HG02759 (cell line): ENCODE measurements at regions not wholly inside any gene's neighbourhood (a gene's known extent, or its start where the extent isn't known, plus 50 kb on each side); places are given as distances from the start of the nearest gene placed in this dataset.

Source experiments
- ATAC-seq: cut with Tn5 transposase; IDR thresholded peaks from one replicate; pipeline ENCODE4 v1.9.1; 2021; ENCODE audit warnings: mild to moderate bottlenecking, moderate library complexity; ENCODE audit not compliant: unreplicated experiment

DNA sequence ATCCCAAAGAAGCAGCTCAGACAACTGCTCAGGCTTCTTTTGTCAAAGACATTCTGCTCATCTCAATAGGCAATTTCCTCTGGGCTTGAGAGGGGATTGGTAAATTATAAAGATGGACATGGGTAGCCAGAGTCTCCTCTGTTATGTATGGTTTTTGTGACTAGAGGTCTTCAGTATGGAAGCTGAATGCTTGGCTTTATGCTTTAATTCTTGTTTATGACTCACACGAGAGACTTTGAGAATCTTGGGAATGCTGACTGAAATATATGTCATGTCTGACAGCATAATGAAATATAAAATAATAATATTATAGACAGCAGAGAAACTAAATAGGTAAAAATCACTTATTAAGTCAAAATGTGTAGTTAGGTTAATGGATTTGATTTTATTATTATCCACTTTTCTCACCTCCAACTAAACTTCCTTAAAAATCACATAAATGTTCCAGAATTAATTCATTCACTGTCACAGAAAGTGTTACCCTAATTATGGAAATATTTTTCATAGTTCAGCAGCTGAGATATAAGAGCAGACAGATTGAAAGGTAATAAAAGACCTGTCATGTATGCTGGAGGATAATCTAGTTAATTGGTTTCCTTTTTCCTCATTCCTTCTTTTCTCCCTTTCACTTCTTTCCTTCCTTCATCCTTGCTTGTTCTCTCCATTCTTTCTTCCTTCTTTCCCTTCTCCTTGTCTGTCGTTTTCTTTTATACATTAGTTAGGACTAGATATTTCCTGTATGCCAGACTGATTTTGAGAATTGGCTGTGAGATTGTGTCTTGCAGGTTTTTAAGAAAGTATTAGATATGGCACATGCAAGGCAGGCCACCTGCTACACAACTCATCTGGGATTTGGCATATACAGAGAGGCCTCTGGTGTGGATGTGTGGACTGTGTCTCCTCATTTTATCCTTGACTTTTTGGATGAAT is 1866.1 kb upstream of the NUDT12 start:
- ATAC-seq: no peak

DNA sequence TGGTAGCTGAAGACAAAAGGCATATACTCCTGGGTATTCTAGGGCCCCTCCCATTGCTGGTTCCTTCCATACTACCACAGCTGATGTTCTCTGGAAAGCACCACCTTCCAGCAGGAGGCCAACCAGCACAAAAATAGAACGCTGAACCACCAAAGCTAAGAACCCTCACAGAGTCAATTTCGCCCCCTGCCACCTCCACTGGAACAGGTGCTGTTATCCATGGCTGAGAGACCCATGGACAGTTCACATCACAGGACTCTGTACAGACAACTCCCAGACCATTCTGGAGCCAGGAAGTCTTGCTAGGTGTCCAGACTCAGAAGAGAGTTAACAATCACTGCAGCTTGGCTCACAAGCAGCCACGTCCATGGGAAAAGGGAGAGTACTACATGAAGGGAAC is 1851.5 kb upstream of the NUDT12 start:
- no peak for ATAC-seq

DNA sequence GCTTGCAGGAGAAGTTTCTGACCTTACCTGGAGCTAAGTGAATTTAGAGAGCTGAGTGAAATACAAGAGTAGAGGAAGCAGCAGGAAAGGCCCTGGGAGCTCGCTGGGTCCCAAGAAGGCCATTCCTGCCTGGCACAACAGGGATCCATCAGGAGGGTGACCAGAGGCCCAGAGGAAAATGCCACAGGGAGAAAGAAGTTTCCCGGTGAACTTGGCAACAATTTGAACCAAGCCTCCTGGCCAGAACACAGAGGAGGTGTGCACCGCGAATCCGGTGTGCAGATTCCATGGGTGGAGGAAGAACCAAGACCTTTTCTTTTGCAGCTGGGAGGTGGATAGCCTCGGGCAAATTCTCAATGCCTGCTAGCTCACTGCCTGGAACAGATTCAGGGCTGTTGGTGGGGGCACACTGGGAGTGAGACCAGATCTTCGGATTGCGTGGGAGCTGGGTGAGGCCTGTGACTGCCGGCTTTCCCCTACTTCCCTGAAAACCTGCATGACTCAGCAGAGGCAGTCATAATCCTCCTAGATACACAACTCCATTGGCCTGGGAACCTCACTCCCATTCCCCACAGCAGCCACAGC is 1850.9 kb upstream of the NUDT12 start:
- ATAC-seq: no peak

DNA sequence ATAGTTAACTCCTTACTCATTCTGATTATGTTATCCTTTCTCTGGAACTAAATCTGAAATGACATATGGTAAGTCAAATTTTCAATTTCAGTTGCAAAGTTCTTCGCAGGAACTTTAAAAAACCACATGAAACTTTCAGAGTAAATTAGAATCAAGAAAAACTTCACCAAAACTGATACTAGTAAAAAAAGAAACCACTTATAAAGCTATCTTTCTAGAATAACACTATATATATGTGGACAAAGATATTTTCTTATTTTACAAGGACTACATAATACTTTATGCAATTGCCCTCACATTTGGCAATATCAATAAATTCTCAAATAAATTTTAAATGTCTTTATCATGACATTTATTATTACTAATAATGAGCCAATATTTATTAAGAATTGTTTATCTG is 1847.1 kb upstream of the NUDT12 start:
- no peak for ATAC-seq

DNA sequence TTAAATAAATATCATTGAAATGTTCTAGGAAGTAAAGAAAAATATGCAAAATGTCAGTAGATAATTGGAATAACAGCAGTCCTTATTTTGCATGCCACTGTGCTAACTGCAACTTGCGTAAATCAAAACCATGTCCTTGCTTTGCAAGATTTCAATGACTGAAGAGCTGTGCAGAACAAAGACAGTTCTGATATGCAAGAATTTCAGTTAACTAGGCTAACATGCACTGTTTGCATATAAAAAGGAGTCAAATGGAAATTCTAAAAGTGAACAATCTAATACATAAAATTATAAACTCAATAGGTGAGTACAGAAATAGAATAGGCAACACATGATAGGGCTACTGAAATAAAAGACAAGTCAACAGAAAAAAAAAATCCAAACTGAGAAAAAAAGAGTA is 1844.6 kb upstream of the NUDT12 start:
- ATAC-seq: no peak

DNA sequence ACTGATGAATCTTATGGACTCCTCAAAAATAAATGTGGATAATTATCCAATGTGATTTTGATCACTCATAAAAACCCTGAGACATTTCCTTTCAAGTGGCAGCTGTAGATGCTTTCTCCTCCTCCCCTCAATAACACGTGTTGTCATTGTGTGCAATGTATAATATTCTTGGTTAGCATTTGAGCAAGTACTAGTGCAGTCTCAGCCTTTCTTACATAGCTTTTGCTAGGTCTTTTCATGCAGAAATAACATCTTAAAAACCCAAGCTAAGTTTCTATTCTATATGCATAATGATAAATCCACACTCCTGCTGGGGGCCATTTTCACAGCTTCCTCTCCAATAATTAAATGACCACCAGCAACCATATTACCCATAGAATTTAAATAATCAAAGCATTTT is 1835.2 kb upstream of the NUDT12 start:
- no peak for ATAC-seq

DNA sequence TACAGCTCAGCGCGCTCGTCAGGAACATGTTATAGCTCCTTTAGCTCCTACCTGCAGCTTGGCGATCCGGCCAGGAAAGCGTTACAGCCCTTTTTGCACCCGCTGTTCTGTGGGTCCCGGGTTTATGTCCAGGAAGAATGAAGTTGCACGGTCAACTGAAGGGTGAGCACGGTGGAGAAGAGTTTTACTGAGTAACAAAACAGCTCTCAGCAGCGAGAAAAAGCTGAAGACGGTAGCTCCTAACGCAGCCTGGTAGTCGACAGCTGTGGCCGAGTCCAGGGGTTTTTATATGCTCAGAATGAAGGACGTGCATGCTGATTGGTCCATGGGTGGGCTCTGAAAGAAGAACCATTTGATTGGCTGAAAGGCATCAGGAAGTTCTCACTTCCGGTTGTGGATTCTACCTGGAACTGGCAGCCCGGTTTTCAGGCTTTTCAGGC is 1830.1 kb upstream of the NUDT12 start:
- ATAC-seq: no peak

DNA sequence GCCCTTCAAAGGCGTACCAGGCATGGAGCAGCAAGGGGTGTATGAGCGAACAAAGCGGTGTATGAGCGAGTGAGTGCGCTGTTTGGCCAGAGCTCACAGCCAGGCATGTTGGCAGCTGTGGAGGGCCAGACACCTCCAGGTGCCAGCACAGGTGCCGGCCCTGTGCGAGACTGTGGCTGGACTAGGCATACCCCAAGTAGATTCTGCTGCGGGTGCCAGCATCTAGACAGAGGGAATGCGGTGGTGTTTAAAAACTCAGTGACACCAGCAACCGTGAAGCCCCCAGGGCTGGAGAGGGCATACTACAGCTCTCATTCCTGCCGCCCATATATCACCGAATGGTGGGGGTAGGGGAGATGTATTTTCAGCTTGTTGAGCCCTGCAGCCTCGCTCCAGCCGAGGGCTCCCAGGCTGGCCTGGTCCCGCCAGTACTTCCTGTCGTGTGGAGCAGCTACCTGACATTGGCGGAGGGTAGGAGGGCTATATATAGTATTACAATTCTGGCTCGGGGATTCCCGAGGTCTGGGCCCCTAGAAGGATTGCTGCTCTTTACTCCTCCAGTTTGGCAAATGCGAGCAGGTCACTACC is 1829.6 kb upstream of the NUDT12 start:
- no peak for ATAC-seq

DNA sequence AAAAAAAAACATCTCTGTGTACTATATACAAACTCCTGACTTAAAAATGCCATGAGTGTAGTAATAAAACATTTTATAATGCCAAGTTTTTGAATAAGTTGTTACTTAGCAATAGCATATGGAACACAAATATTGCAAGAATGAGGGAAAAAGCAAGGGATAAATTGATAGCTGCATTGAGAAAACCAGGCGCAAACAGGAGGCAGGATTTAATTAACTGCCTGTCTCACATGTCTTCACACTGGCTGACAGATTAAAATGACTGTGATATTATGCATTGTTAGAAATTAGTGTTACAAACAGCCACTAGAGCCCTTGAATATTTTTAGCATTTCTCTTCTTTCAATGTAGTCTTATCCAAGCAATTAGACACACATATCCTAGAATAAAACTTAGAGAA is 1817.5 kb upstream of the NUDT12 start:
- no peak for ATAC-seq

DNA sequence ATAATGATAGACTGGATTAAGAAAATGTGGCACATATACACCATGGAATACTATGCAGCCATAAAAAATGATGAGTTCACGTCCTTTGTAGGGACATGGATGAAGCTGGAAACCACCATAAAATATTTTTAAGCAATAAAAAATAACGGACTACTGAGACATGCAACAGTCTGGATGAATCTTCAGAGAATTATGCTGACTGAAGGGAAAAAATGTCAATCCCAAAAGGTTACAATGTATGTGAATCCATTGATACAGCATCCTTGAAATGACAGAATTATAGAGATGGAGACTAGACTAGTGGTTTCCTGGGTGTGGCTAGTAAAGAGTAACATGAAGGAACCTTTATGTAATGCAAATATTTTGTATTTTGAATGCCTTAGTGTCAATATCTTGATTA is 1808.6 kb upstream of the NUDT12 start:
- no peak for ATAC-seq

DNA sequence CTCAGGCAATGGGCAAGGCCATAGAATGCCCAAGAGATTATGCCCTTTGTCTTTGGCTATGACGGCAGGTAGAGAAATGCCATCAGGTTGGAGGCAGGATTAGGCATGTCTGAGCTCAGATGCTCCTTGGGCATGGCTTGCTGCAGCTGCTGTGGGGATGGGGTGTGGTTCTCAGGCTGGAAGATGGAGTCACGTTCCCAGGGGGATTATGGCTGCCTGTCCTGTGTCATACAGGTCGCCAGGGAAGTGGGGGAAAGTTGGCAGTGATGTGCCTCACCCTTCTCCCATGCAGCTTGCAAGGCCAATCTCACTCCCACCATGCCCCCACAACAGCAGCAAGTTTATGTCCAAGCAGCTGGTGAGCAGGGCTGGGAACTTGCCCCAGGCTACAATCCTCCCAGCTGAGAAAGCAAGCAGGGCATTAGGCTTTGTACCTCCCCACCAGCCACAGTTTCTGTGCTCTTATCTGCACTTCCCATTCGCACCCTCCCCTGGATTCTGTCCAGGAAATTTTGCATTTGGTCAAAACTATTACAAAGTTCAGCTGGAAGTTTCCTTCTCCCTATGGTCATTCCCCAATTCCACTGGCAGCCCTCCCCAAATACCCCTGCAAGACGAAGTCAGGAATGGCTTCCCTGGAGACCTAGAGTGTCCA is 1788.0 kb upstream of the NUDT12 start:
- ATAC-seq: no peak

DNA sequence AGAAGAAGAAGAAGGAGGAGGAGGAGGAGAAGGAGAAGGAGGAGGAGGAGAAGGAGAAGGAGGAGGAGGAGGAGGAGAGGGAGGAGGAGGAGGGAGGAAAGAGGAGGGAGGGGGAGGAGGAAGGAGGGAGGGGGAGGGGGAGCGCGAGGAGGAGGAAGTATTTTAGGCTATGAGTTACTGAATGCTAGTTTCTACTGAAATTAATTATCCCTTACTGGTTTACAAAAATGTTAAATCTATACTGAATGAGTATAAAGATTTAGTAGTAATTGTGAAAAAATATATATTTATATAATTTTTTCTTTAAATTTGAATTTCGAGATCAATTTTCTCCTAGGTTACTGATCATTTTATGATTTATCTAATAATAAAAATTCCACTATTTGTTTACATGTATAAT is 1769.0 kb upstream of the NUDT12 start:
- no peak for ATAC-seq

DNA sequence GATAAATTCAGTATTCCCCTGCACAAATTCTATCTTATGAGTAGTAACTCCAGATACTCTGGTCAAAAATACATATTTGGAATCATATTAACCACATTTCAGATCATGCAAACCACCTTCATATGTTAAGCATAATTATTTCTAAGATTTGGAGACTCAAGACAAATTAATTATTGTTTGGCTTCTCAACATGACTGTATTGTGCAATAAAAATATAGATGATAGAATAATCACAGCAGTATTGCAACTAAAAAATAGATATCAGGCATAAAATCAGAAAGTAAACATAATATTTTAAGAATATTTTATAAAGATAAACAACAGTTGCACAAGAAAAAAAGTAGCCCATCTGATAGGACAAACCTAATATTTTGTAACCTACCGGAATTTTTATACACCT is 1767.6 kb upstream of the NUDT12 start:
- no peak for ATAC-seq

DNA sequence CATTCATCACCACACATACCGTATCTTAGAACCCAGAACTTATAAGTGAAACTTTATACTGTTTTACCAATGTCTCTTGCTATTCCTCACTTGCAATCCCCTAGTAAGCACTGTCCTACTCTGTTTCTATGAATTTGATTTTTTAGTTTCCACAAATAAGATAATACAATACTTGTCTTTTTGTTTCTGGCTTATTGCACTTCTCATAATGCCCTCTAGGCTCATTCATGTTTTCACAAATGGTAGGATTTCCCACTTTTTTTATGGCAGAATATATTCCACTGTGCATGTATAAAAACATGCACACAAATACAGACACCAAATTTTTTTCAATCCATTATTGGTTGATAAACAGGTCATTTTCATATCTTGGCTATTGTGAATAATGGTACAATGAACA is 1742.3 kb upstream of the NUDT12 start:
- ATAC-seq: no peak

DNA sequence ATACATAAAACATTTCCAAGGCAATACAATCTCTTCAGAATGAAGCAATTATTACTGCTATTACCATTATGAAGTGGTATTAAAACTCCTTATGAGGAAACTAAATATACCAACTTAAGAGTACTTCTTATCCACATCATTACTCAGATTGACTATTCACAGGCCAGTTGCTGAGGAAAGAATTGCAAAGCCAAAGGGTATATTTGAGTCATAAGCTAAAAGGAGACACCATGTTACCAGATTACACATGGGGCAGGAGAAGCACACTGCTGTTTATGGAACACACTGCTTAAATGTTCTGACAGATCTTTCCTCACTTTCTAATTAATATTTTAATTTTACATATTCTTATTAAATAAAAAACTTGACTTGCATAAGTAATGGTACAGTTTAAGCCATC is 1726.4 kb upstream of the NUDT12 start:
- no peak for ATAC-seq

DNA sequence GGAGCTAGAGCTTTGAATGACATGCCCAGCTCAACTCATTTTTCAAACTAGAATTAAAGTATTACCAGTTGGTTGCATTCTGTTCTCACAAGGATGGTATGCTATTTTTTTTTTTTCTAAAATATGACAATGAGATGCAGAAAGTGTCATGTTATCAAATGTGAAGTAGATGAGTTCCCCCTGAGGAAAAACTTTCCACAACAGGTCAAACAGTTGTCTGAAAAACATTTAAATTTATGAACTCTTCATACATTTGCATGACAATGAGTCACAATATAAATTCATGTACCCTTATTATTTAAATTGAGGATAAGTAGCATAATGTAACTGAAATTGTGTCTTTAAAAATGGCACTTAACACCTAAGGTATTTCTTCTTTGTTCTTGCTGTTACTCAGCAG is 1720.5 kb upstream of the NUDT12 start:
- no peak for ATAC-seq

DNA sequence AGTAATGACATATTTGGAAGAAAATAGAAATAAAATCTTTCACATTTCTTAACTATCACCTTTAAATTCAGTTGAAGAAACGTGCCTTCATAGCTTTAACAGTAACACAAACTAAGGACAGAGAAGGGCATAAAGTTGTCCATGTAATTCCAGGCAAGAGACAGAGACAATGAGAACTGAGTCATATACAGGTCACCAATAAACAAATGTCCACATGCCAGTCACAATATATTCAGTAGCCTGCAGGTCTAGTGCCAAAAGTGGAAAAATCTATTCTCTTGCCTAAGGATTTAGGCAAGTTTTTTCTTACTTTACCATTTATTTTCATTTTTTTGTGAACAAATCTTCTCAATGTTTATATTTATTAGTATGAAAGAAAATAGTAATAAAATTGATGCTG is 1711.5 kb upstream of the NUDT12 start:
- no peak for ATAC-seq

DNA sequence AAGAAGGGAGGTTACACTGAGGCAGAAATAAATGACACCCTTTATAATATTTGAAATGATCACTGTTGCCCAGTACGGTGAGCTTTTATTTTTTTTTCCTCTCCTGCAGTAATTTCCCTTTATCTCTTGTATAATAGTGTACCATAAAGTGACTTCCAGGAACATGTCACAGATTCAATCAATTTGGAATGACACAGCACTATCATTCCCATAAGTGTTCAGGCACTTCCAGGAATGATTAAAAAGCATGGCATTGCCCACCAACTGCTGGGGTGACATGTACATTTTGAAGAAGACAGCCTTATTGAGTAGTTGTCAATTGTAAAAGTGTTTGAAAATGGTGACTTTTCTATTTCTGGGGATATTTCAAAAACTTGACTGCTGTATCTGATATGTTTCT is 1700.9 kb upstream of the NUDT12 start:
- ATAC-seq: no peak

DNA sequence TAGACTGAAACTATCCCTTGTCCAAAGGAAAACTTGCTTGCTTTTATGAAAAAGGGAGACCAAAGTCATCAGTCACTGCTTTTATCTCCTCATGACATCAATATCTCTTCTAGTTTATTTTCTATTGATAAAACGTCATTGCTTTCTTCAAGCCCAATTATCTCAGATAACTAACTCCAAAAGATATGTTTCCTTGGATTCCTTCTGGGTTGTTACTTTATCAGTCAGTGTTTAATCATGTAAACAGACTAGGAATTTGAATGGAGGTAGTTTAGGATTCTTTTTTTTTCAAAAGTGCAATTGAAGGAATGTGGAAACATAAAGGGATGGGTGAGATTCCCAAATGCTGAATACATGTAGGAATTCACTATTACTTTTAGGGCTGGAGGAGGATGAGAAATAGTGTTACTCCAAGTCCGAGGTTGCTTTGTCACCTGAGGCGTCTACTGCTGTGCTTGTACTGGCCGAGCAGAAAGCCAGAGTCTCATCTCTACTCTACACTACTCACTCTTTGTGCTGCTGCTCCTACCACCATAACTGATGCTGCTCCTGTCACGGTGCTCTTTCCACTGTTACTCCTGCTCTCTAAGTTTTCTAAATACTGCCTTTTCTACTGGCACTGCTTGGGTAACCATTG is 1697.1 kb upstream of the NUDT12 start:
- ATAC-seq: no peak

DNA sequence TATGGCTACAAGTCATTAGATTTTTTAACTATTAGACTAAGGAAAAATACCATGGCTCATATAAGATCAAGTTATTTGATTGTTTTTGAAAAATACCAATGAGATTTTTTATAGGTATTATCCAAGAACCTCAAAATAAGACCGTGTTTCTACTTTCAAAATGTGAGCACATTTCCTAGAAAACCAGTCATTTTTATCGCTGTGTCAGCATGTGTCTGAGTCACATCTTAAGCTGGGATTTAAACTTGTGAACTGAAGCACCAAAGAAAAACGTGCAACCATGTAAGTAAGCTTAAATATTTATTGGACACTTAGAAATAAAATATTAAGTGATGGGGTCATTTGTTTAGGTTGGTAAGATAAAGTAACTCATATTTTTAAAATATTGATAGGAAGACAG is 1676.0 kb upstream of the NUDT12 start:
- no peak for ATAC-seq

DNA sequence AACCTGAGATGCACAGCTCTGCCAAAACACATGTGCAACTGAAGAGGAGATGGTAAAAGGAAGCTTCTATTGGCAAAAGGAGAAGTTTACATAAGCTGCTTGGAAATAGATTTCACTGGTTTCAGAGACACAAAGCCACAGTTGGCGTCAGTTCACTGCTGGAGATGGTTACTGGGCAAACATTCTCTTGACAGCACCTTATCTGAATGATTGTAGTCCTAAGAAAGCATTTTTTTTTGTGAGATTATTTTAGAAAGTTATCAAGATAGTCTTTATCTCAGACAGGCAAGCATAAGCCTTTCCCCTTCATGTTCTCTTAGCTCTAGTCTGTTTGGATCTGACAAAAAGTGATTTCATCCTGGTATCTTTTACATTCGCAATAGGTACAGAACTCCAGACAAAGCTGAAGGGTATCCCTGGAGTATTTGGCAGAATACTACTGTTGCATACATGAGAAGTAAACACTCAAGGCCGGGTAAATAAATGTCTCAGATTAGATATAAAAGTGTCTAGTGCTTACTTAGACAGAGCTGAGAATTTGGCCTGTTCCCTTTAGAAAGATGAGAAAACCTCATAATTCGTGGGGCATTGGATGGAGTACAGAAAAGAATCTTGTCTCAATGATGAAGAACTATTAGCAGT is 1668.0 kb upstream of the NUDT12 start:
- ATAC-seq: no peak
